ENCODE measurements at regions not wholly inside any gene's neighbourhood (a gene's known extent, or its start where the extent isn't known, plus 50 kb on each side); places are given as distances from the start of the nearest gene placed in this dataset.

DNA sequence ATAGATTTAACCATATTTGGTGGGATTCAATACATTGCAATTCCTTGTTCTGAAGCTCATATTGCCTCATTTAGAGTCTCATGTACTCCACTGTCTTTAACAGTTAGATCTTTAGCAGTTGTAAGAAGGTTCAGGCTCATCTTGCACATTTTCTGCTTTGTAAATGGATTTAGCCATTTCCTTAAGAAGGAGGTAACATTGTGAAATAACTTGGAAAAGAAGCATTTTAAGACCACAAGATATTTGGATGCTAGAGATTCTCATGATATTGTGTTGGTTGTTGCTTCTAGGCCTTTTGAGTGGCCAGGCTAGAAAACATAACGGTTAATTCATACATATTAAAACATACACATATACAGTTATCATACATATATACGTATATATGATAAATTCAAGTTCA is 445.8 kb upstream of the NXPH2 start:
- CTCF ChIA-PET, result no interaction called here
- DNase-seq (no peak), ATAC-seq (ENCODE audit: low read depth) (no peak)
- Mint-ChIP-seq H3K27me3 (no peaks in the 10 kb centered on the region), H3K4me1 (no peaks in the 10 kb centered on the region), H3K36me3 (ENCODE audit: low read depth) (no peaks in the 10 kb centered on the region), H3K4me3 (no peak overlapping the region), H3K9me3 (peaks cover 7% of the 10 kb centered on the region), H3K27ac (no peak overlapping the region)
- TF ChIP-seq, protein P1, sequence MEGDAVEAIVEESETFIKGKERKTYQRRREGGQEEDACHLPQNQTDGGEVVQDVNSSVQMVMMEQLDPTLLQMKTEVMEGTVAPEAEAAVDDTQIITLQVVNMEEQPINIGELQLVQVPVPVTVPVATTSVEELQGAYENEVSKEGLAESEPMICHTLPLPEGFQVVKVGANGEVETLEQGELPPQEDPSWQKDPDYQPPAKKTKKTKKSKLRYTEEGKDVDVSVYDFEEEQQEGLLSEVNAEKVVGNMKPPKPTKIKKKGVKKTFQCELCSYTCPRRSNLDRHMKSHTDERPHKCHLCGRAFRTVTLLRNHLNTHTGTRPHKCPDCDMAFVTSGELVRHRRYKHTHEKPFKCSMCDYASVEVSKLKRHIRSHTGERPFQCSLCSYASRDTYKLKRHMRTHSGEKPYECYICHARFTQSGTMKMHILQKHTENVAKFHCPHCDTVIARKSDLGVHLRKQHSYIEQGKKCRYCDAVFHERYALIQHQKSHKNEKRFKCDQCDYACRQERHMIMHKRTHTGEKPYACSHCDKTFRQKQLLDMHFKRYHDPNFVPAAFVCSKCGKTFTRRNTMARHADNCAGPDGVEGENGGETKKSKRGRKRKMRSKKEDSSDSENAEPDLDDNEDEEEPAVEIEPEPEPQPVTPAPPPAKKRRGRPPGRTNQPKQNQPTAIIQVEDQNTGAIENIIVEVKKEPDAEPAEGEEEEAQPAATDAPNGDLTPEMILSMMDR (IDR thresholded peaks at IDR 0.05), result no peak
- intact Hi-C loops (cut with micrococcal nuclease), result no loop called here
- POLR2A ChIA-PET, result no interaction called here

DNA sequence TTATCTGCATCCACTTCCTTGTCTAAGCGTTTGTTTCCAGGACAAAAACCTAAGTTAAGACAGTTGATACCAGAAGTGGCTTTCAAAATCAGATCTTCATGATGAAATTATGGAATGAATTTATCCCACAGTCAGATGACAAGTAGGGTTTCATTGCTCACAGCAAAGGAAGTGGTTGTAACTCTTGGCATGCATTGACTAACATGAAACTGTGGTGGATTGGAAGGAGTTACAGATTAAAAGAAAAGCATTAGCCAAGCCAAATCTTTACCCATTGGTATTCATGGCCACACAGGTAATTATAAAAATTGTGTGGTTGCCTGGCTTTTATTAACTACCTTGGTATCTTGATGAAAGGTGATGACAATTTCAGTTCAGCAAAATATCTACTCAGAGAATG is 438.0 kb upstream of the NXPH2 start:
- DNase-seq, result no peak
- ChIA-PET POLR2A (no interaction called here), CTCF (no interaction called here)
- Mint-ChIP-seq H3K4me3 (no peak overlapping the region), H3K27me3 (no peaks in the 10 kb centered on the region), H3K27ac (no peak overlapping the region), H3K4me1 (no peaks in the 10 kb centered on the region), H3K9me3 (peaks cover 15% of the 10 kb centered on the region), H3K36me3 (ENCODE audit: low read depth) (no peaks in the 10 kb centered on the region)
- intact Hi-C loops (cut with micrococcal nuclease), result no loop called here
- ATAC-seq (ENCODE audit: low read depth), result no peak
- TF ChIP-seq, protein P1 (IDR thresholded peaks at IDR 0.05), result no peak

- POLR2A ChIA-PET, result no interaction called here
- CTCF ChIA-PET, result no interaction called here
- Mint-ChIP-seq H3K4me3 (no peak overlapping the region), H3K27me3 (no peaks in the 10 kb centered on the region), H3K4me1 (no peaks in the 10 kb centered on the region), H3K27ac (no peak overlapping the region), H3K9me3 (peaks cover 16% of the 10 kb centered on the region), H3K36me3 (ENCODE audit: low read depth) (no peaks in the 10 kb centered on the region)
- intact Hi-C loops (cut with micrococcal nuclease), result no loop called here
- ATAC-seq (ENCODE audit: low read depth) (no peak), DNase-seq (no peak)
- TF ChIP-seq, protein P1 (IDR thresholded peaks at IDR 0.05), result no peak
Observed at GRCh38 chr2:139217641-139218040, 437.5 kb upstream of the NXPH2 start.

DNA sequence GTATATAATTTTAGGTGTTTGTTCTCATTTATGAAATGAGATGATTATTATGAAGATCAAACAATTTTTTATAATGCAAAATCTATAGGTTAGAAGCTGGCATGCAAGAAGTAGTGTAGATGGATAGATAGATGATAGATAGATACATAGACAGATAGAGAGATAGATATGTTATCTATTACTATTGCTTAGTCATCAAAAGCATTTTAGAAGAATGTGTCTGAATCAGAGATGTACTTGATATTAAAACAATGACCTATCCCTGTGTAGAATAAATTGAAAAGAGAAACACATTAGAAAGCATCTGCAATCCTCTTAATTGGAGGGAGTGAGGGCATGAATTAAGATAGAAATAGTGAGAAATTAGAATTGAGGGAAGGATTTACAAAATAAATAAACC is 436.2 kb upstream of the NXPH2 start:
- Mint-ChIP-seq H3K36me3 (ENCODE audit: low read depth) (no peaks in the 10 kb centered on the region), H3K27me3 (no peaks in the 10 kb centered on the region), H3K27ac (no peak overlapping the region), H3K4me1 (no peaks in the 10 kb centered on the region), H3K4me3 (no peak overlapping the region), H3K9me3 (peaks cover 12% of the 10 kb centered on the region)
- ChIA-PET CTCF (no interaction called here), POLR2A (no interaction called here)
- ATAC-seq (ENCODE audit: low read depth) (no peak), DNase-seq (no peak)
- TF ChIP-seq, protein P1 (IDR thresholded peaks at IDR 0.05), result no peak
- intact Hi-C loops (cut with micrococcal nuclease), result no loop called here

GRCh38 chr2:139214801-139215200 is 434.6 kb upstream of the NXPH2 start:
- intact Hi-C loops (cut with micrococcal nuclease), result no loop called here
- no peak for DNase-seq
- POLR2A ChIA-PET, result no interaction called here
- TF ChIP-seq, protein P1 (IDR thresholded peaks at IDR 0.05), result no peak
- CTCF ChIA-PET, result no interaction called here
- Mint-ChIP-seq H3K27ac (no peak overlapping the region), H3K27me3 (no peaks in the 10 kb centered on the region), H3K4me1 (no peaks in the 10 kb centered on the region), H3K9me3 (peaks cover 14% of the 10 kb centered on the region), H3K36me3 (ENCODE audit: low read depth) (no peaks in the 10 kb centered on the region), H3K4me3 (no peak overlapping the region)
- no peak for ATAC-seq (ENCODE audit: low read depth)

All from activated B cell treated with CpG ODN at 0.5 μM for 24 hours (primary cell).